NB4 (cell line): ENCODE measurements at regions not wholly inside any gene's neighbourhood (a gene's known extent, or its start where the extent isn't known, plus 50 kb on each side); places are given as distances from the start of the nearest gene placed in this dataset.

Experiments used
- DNase-seq: peaks from one replicate; pipeline ENCODE4 v3.0.0; 2010; ENCODE audit warnings: low read depth
- H3K4me3 ChIP-seq: one replicate; pipeline ENCODE4 v1.5.1; 2011; ENCODE audit warnings: mild to moderate bottlenecking, low read depth, low read length, moderate library complexity
- CTCF ChIP-seq: IDR thresholded peaks from one replicate; pipeline ENCODE4 v1.5.1; 2012; ENCODE audit warnings: low read depth, low read length
- MYC ChIP-seq: IDR thresholded peaks from 2 replicates; pipeline ENCODE4 v1.6.1; 2011; ENCODE audit warnings: low read depth, low read length
- POLR2A ChIP-seq: IDR thresholded peaks from 2 replicates; pipeline ENCODE4 v1.6.1; 2011; ENCODE audit warnings: mild to moderate bottlenecking; ENCODE audit not compliant: insufficient read length; ENCODE audit errors: extremely low read depth
- TF ChIP-seq, protein P1 (sequence below): IDR thresholded peaks from 2 replicates; pipeline ENCODE4 v1.6.1; 2011; ENCODE audit warnings: low read depth, low read length

- TF ChIP-seq, protein P1, sequence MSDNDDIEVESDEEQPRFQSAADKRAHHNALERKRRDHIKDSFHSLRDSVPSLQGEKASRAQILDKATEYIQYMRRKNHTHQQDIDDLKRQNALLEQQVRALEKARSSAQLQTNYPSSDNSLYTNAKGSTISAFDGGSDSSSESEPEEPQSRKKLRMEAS: no peak
- TF ChIP-seq CTCF (no peak), POLR2A (no peak), MYC (no peak)
- no peak for DNase-seq
- no peak overlapping the region for H3K4me3 ChIP-seq
Measured at GRCh38 chr5:120874081-120874862, 410.2 kb downstream of the PRR16 start.

GRCh38 chr5:120882038-120882775, 418.1 kb downstream of the PRR16 start:
- no peak overlapping the region for H3K4me3 ChIP-seq
- no peak for DNase-seq
- TF ChIP-seq, protein P1: no peak
- TF ChIP-seq CTCF (no peak), MYC (no peak), POLR2A (no peak)

DNA sequence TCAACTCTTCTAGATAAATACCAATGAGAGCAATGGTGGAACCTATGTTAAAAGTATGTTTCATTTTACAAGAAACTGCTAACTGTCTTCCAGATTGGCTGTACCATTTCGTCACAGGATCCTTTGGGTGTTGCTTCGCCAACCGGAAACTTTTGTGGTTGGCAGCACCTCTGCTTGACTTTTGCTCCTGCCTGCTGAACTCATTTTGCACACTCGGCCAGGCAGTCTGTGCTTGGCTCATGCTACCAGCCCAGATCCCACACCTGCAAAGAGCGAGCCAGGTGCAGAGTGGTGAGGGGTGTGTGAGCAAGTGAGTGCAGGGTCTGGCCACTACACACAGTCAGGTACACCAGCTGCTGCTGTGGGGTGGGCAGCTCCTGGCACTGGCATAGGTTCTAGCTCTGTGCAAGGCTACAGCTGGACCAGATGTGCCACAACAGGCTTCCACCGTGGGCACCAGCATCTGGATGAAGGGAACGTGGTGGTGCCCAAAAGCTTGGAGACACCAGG, 422.3 kb downstream of the PRR16 start:
- TF ChIP-seq POLR2A (no peak), CTCF (no peak), MYC (no peak)
- TF ChIP-seq, protein P1: no peak
- peak; percentile 12 for DNase-seq

GRCh38 chr5:120895660-120896059, 431.6 kb downstream of the PRR16 start:
- TF ChIP-seq CTCF (no peak), MYC (no peak), POLR2A (no peak)
- TF ChIP-seq, protein P1: no peak
- no peak overlapping the region for H3K4me3 ChIP-seq
- no peak for DNase-seq

More for the DNA sequence above, 422.3 kb downstream of the PRR16 start:
- no peak overlapping the region for H3K4me3 ChIP-seq

DNA sequence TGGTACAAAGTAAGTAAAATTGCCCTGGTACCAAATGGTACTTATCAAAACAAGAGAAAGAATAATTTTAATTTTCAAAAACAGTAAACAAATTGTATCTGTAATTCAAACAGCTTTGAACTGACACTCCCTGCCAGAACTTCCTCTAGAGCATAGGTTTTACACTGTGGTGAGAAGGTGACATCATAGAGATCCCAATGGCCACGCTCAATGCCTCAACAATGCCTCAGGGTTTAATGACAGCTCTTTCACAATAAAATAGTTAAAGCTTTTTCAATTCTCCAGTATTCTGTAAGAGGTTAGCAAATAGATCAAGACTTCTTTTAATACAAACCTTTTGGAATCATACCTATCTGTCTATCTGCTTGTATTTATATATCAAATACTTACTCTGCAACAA, 437.1 kb downstream of the PRR16 start:
- DNase-seq: peak; percentile 31
- H3K4me3 ChIP-seq: no peak overlapping the region
- TF ChIP-seq, protein P1: no peak
- TF ChIP-seq CTCF: no peak
- no peak for TF ChIP-seq POLR2A
- no peak for TF ChIP-seq MYC
